22Rv1 (cell line): ENCODE measurements at regions not wholly inside any gene's neighbourhood (a gene's known extent, or its start where the extent isn't known, plus 50 kb on each side); places are given as distances from the start of the nearest gene placed in this dataset.

Experiments
- H3K27ac ChIP-seq: fragments of 450-650 bp; 2 replicates; pipeline ENCODE4 v1.5.1; 2017
- CTCF ChIP-seq: fragments of 450-650 bp; IDR thresholded peaks from 2 replicates; pipeline ENCODE4 v1.5.1; 2017; ENCODE audit warnings: mild to moderate bottlenecking
- ZFX ChIP-seq: fragments of 450-650 bp; IDR thresholded peaks from 2 replicates; pipeline ENCODE4 v1.6.1; 2017; ENCODE audit warnings: antibody characterized with exemption, borderline replicate concordance

- TF ChIP-seq CTCF (no peak), ZFX (no peak)
- no peak overlapping the region for H3K27ac ChIP-seq
Measured at GRCh38 chr7:25444991-25445390, 216.7 kb upstream of the NPVF start.

- TF ChIP-seq CTCF (no peak), ZFX (no peak)
- no peak overlapping the region for H3K27ac ChIP-seq
Measured at GRCh38 chr7:25448301-25448700, 220.0 kb upstream of the NPVF start.

GRCh38 chr7:25454020-25454419 lies 225.7 kb upstream of the NPVF start:
- TF ChIP-seq ZFX, result no peak
- no peak for TF ChIP-seq CTCF
- H3K27ac ChIP-seq, result no peak overlapping the region

GRCh38 chr7:25454562-25455041 lies 226.3 kb upstream of the NPVF start:
- H3K27ac ChIP-seq, result no peak overlapping the region

GRCh38 chr7:25455683-25456251 lies 227.5 kb upstream of the NPVF start:
- H3K27ac ChIP-seq, result no peak overlapping the region
- TF ChIP-seq ZFX, result no peak
- TF ChIP-seq CTCF, result no peak

More at GRCh38 chr7:25454562-25455041, 226.3 kb upstream of the NPVF start:
- TF ChIP-seq ZFX (no peak), CTCF (no peak)

GRCh38 chr7:25456467-25457171 lies 228.3 kb upstream of the NPVF start:
- H3K27ac ChIP-seq, result no peak overlapping the region
- no peak for TF ChIP-seq ZFX
- TF ChIP-seq CTCF, result no peak

GRCh38 chr7:25459057-25459456 lies 230.8 kb upstream of the NPVF start:
- TF ChIP-seq ZFX, result no peak
- no peak for TF ChIP-seq CTCF
- H3K27ac ChIP-seq, result no peak overlapping the region
